WTC11 (cell line): ENCODE measurements at regions not wholly inside any gene's neighbourhood (a gene's known extent, or its start where the extent isn't known, plus 50 kb on each side); places are given as distances from the start of the nearest gene placed in this dataset.

Experiments used
- ATAC-seq: fragments of 200-7000 bp; cut with Tn5 transposase; 2 replicates; pipeline ENCODE4 v1.10.0; 2021; ENCODE audit warnings: mild to moderate bottlenecking, moderate library complexity
- CTCF ChIA-PET: fragments of 300-600 bp; sonication (Branson Sonifier 250); formaldehyde crosslinking; loops from one replicate; lab custom pipeline; 2021; ENCODE audit warnings: antibody characterized with exemption; lab: Charles Lee
- POLR2A ChIA-PET: fragments of 350-600 bp; sonication (Branson Sonifier 250); formaldehyde crosslinking; loops from one replicate; lab custom pipeline; 2021; ENCODE audit warnings: antibody characterized with exemption; lab: Charles Lee
- DNase-seq: peaks from one replicate; pipeline ENCODE4 v3.0.0; 2021; ENCODE audit warnings: low spot score
- H3K27ac Mint-ChIP-seq: 2 replicates; pipeline ENCODE4 v1.8.0; 2021; ENCODE audit warnings: mixed read lengths
- H3K27me3 Mint-ChIP-seq: 2 replicates; pipeline ENCODE4 v1.8.0; 2021; ENCODE audit warnings: low read depth, mild to moderate bottlenecking, moderate library complexity, mixed read lengths
- H3K36me3 Mint-ChIP-seq: 2 replicates; pipeline ENCODE4 v1.8.0; 2021; ENCODE audit warnings: mixed read lengths
- H3K4me1 Mint-ChIP-seq: 2 replicates; pipeline ENCODE4 v1.8.0; 2022; ENCODE audit warnings: mixed read lengths
- H3K4me3 Mint-ChIP-seq: 2 replicates; pipeline ENCODE4 v1.8.0; 2021; ENCODE audit warnings: mild to moderate bottlenecking, moderate library complexity, mixed read lengths
- H3K9me3 Mint-ChIP-seq: 2 replicates; pipeline ENCODE4 v1.8.0; 2021; ENCODE audit warnings: mixed read lengths
- CBFB ChIP-seq: sonication (generic); formaldehyde crosslinking; IDR thresholded peaks from 2 replicates; pipeline ENCODE4 v1.8.1; 2022; ENCODE audit warnings: mild to moderate bottlenecking, low read depth, missing genetic modification reagents
- CREB1 ChIP-seq: sonication (generic); formaldehyde crosslinking; IDR thresholded peaks from 2 replicates; pipeline ENCODE4 v1.8.0; 2023; ENCODE audit warnings: mild to moderate bottlenecking, missing genetic modification reagents
- ESRRA ChIP-seq: sonication (generic); formaldehyde crosslinking; IDR thresholded peaks from 2 replicates; pipeline ENCODE4 v1.8.1; 2022; ENCODE audit warnings: mild to moderate bottlenecking, missing genetic modification reagents, borderline replicate concordance
- HMGA2 ChIP-seq: fragments of 250-450 bp; sonication (Bioruptor Pico); IDR thresholded peaks from 2 replicates; pipeline ENCODE4 v1.4.0; 2021; ENCODE audit warnings: mild to moderate bottlenecking, moderate library complexity
- IRF2 ChIP-seq: sonication (generic); formaldehyde crosslinking; IDR thresholded peaks from 2 replicates; pipeline ENCODE4 v1.8.0; 2022; ENCODE audit warnings: low read depth, missing genetic modification reagents, borderline replicate concordance
- MXD4 ChIP-seq: fragments of 250-450 bp; sonication (Bioruptor Pico); IDR thresholded peaks from 2 replicates; pipeline ENCODE4 v1.8.0; 2021; ENCODE audit warnings: mild to moderate bottlenecking, moderate library complexity, borderline replicate concordance
- SMAD3 ChIP-seq: sonication (generic); formaldehyde crosslinking; IDR thresholded peaks from 2 replicates; pipeline ENCODE4 v1.8.0; 2022; ENCODE audit warnings: missing genetic modification reagents, mild to moderate bottlenecking, borderline replicate concordance
- SOX15 ChIP-seq: fragments of 250-450 bp; sonication (Bioruptor Pico); IDR thresholded peaks from 2 replicates; pipeline ENCODE4 v1.9.0; 2021; ENCODE audit warnings: mild to moderate bottlenecking
- TEAD4 ChIP-seq: sonication (generic); formaldehyde crosslinking; IDR thresholded peaks from 2 replicates; pipeline ENCODE4 v1.8.0; 2022; ENCODE audit warnings: mild to moderate bottlenecking, missing genetic modification reagents
- ZNF121 ChIP-seq: sonication (generic); formaldehyde crosslinking; IDR thresholded peaks from 2 replicates; pipeline ENCODE4 v1.8.0; 2023; ENCODE audit warnings: missing genetic modification reagents
- ZNF138 ChIP-seq: sonication (generic); formaldehyde crosslinking; conservative IDR thresholded peaks from 2 replicates; pipeline ENCODE4 v1.8.1; 2022; ENCODE audit warnings: mild to moderate bottlenecking, moderate library complexity, missing genetic modification reagents
- ZNF219 ChIP-seq: sonication (generic); formaldehyde crosslinking; IDR thresholded peaks from 2 replicates; pipeline ENCODE4 v1.8.0; 2023; ENCODE audit warnings: missing genetic modification reagents, mild to moderate bottlenecking, borderline replicate concordance
- ZNF671 ChIP-seq: fragments of 250-450 bp; sonication (Bioruptor Pico); IDR thresholded peaks from 2 replicates; pipeline ENCODE4 v1.8.0; 2021; ENCODE audit warnings: mild to moderate bottlenecking
- TF ChIP-seq, protein P1 (sequence below): sonication (generic); formaldehyde crosslinking; IDR thresholded peaks from 2 replicates; pipeline ENCODE4 v1.8.1; 2023; ENCODE audit warnings: mild to moderate bottlenecking, missing genetic modification reagents
- TF ChIP-seq, protein P2 (sequence below): fragments of 250-450 bp; sonication (Bioruptor Pico); IDR thresholded peaks from 2 replicates; pipeline ENCODE4 v1.8.0; 2021; ENCODE audit warnings: mild to moderate bottlenecking
- TF ChIP-seq, protein P3 (sequence below): sonication (generic); formaldehyde crosslinking; conservative IDR thresholded peaks from 2 replicates; pipeline ENCODE4 v1.8.1; 2023; ENCODE audit warnings: mild to moderate bottlenecking, low read depth, missing genetic modification reagents, moderate library complexity
- TF ChIP-seq, protein P4 (sequence below): sonication (generic); formaldehyde crosslinking; IDR thresholded peaks from 2 replicates; pipeline ENCODE4 v1.8.0; 2022; ENCODE audit warnings: mild to moderate bottlenecking, missing genetic modification reagents
- TF ChIP-seq, protein P5 (sequence below): fragments of 250-450 bp; sonication (Bioruptor Pico); IDR thresholded peaks from 2 replicates; pipeline ENCODE4 v2.1.2; 2022; ENCODE audit warnings: mild to moderate bottlenecking, moderate library complexity
- TF ChIP-seq, protein P6 (sequence below): sonication (generic); formaldehyde crosslinking; IDR thresholded peaks from 2 replicates; pipeline ENCODE4 v1.8.1; 2023; ENCODE audit warnings: mild to moderate bottlenecking, missing genetic modification reagents, borderline replicate concordance

DNA sequence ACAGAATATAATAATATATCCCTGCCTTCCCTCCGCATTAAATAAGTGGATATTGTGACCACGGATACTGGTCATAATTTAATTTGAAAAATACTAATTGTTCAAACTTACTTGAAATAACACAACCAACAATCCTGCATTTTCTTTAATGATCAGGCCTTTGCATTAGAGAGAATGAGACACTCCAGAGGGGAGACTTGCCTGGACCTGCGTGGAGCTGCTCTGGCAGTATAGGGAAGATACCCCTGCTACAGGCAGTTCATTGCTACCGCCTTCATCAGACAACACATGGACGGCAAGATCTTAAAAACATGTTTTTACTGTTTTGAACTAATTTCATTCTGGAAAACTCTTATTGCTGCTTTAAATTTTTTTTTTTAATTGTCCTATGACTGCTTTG lies 211.0 kb upstream of the FAR2 start:
- POLR2A ChIA-PET: no interaction called here

DNA sequence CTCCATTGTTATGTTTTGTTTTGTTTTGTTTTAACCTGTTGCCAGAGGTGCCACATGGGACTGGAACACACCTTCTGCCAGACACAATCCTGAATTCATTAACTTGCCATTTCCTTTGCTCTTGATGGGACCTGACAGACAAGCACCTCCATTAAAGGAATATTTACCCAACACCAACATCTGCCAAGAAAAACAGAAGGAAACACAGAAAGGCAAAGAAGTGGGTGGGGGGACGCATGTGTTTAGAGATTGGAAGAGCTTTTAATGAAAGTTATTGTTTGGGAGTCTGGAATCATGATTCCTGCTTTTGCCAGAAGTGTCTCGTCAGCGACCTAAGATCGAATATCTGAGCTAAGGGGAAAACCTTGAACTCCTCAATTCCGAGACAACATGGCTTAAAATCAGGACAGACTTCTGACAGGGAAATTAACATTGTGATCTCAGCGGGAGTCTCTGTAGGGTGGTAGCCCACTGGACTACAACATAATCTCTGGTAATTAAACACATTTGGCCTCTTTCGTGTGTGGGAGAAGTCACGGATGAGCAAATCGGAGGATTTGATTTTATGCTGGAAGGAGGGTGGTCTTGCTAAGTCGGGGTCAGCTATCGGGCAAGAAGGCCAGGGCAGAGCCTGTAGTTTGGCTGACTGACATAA lies 210.4 kb upstream of the FAR2 start:
- no peak for TF ChIP-seq IRF2 (CRISPR knock-in tag)
- no peak for TF ChIP-seq ESRRA (CRISPR knock-in tag)
- TF ChIP-seq, all 79 proteins: peak for 0
- Mint-ChIP-seq H3K36me3 (no peaks in the 10 kb centered on the region), H3K27ac (peak overlapping the region; percentile 42; the same call in 1 of the 2 replicates), H3K9me3 (no peaks in the 10 kb centered on the region), H3K4me1 (peaks cover 17% of the 10 kb centered on the region), H3K4me3 (no peak overlapping the region), H3K27me3 (no peaks in the 10 kb centered on the region)
- ATAC-seq (no peak), DNase-seq (no peak)
- ChIA-PET CTCF (no interaction called here), POLR2A (no interaction called here)

More for the DNA sequence above, 211.0 kb upstream of the FAR2 start:
- Mint-ChIP-seq H3K36me3 (no peaks in the 10 kb centered on the region), H3K9me3 (no peaks in the 10 kb centered on the region), H3K27me3 (no peaks in the 10 kb centered on the region), H3K4me3 (no peak overlapping the region), H3K4me1 (peaks cover 17% of the 10 kb centered on the region), H3K27ac (0 out of 2 replicates have a peak overlapping the region, but pooled peaks have one; percentile 6)
- CTCF ChIA-PET: no interaction called here
- DNase-seq (no peak), ATAC-seq (0 out of 2 replicates have a peak, but pooled peaks have one; percentile 22)
- TF ChIP-seq, protein P1, sequence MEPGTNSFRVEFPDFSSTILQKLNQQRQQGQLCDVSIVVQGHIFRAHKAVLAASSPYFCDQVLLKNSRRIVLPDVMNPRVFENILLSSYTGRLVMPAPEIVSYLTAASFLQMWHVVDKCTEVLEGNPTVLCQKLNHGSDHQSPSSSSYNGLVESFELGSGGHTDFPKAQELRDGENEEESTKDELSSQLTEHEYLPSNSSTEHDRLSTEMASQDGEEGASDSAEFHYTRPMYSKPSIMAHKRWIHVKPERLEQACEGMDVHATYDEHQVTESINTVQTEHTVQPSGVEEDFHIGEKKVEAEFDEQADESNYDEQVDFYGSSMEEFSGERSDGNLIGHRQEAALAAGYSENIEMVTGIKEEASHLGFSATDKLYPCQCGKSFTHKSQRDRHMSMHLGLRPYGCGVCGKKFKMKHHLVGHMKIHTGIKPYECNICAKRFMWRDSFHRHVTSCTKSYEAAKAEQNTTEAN (CRISPR knock-in tag): no peak
- no peak for TF ChIP-seq IRF2 (CRISPR knock-in tag)
- TF ChIP-seq, protein P2, sequence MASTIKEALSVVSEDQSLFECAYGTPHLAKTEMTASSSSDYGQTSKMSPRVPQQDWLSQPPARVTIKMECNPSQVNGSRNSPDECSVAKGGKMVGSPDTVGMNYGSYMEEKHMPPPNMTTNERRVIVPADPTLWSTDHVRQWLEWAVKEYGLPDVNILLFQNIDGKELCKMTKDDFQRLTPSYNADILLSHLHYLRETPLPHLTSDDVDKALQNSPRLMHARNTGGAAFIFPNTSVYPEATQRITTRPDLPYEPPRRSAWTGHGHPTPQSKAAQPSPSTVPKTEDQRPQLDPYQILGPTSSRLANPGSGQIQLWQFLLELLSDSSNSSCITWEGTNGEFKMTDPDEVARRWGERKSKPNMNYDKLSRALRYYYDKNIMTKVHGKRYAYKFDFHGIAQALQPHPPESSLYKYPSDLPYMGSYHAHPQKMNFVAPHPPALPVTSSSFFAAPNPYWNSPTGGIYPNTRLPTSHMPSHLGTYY (CRISPR knock-in tag): no peak
- TF ChIP-seq SOX15 (CRISPR knock-in tag): no peak
- TF ChIP-seq ZNF219 (CRISPR knock-in tag): no peak
- no peak for TF ChIP-seq CREB1
- TF ChIP-seq CBFB (CRISPR knock-in tag): no peak
- TF ChIP-seq, protein P3, sequence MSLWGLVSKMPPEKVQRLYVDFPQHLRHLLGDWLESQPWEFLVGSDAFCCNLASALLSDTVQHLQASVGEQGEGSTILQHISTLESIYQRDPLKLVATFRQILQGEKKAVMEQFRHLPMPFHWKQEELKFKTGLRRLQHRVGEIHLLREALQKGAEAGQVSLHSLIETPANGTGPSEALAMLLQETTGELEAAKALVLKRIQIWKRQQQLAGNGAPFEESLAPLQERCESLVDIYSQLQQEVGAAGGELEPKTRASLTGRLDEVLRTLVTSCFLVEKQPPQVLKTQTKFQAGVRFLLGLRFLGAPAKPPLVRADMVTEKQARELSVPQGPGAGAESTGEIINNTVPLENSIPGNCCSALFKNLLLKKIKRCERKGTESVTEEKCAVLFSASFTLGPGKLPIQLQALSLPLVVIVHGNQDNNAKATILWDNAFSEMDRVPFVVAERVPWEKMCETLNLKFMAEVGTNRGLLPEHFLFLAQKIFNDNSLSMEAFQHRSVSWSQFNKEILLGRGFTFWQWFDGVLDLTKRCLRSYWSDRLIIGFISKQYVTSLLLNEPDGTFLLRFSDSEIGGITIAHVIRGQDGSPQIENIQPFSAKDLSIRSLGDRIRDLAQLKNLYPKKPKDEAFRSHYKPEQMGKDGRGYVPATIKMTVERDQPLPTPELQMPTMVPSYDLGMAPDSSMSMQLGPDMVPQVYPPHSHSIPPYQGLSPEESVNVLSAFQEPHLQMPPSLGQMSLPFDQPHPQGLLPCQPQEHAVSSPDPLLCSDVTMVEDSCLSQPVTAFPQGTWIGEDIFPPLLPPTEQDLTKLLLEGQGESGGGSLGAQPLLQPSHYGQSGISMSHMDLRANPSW (CRISPR knock-in tag): no peak

DNA sequence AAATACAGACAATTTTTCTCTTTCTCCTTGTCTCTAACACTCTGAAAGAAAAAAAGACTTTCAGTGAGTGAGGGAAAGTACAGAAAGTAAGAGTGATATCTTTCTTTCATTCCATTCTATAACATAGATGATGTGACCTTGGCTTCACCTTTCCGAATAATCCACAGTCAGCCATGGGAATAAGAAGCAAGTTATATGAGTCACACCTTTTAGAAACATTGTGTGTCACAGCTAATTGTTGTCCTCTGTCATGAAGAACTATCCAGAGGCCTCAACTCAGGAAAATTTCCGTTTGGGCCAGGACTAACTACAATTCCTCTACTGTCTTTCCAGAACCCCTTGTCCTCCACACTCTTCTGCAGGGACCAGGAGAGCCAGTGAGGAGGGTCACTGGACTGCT lies 209.7 kb upstream of the FAR2 start:
- CTCF ChIA-PET: no interaction called here
- TF ChIP-seq, protein P4, sequence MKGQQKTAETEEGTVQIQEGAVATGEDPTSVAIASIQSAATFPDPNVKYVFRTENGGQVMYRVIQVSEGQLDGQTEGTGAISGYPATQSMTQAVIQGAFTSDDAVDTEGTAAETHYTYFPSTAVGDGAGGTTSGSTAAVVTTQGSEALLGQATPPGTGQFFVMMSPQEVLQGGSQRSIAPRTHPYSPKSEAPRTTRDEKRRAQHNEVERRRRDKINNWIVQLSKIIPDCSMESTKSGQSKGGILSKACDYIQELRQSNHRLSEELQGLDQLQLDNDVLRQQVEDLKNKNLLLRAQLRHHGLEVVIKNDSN (CRISPR knock-in tag): no peak
- TF ChIP-seq HMGA2 (CRISPR knock-in tag): no peak
- TF ChIP-seq SMAD3 (CRISPR knock-in tag): no peak
- no peak for TF ChIP-seq IRF2 (CRISPR knock-in tag)
- no peak for TF ChIP-seq TEAD4
- TF ChIP-seq, protein P5, sequence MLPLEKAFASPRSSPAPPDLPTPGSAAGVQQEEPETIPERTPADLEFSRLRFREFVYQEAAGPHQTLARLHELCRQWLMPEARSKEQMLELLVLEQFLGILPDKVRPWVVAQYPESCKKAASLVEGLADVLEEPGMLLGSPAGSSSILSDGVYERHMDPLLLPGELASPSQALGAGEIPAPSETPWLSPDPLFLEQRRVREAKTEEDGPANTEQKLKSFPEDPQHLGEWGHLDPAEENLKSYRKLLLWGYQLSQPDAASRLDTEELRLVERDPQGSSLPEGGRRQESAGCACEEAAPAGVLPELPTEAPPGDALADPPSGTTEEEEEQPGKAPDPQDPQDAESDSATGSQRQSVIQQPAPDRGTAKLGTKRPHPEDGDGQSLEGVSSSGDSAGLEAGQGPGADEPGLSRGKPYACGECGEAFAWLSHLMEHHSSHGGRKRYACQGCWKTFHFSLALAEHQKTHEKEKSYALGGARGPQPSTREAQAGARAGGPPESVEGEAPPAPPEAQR (CRISPR knock-in tag): no peak
- no peak for TF ChIP-seq MXD4 (CRISPR knock-in tag)
- TF ChIP-seq, protein P6, sequence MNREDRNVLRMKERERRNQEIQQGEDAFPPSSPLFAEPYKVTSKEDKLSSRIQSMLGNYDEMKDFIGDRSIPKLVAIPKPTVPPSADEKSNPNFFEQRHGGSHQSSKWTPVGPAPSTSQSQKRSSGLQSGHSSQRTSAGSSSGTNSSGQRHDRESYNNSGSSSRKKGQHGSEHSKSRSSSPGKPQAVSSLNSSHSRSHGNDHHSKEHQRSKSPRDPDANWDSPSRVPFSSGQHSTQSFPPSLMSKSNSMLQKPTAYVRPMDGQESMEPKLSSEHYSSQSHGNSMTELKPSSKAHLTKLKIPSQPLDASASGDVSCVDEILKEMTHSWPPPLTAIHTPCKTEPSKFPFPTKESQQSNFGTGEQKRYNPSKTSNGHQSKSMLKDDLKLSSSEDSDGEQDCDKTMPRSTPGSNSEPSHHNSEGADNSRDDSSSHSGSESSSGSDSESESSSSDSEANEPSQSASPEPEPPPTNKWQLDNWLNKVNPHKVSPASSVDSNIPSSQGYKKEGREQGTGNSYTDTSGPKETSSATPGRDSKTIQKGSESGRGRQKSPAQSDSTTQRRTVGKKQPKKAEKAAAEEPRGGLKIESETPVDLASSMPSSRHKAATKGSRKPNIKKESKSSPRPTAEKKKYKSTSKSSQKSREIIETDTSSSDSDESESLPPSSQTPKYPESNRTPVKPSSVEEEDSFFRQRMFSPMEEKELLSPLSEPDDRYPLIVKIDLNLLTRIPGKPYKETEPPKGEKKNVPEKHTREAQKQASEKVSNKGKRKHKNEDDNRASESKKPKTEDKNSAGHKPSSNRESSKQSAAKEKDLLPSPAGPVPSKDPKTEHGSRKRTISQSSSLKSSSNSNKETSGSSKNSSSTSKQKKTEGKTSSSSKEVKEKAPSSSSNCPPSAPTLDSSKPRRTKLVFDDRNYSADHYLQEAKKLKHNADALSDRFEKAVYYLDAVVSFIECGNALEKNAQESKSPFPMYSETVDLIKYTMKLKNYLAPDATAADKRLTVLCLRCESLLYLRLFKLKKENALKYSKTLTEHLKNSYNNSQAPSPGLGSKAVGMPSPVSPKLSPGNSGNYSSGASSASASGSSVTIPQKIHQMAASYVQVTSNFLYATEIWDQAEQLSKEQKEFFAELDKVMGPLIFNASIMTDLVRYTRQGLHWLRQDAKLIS (CRISPR knock-in tag): no peak
- no peak for TF ChIP-seq ZNF671
- TF ChIP-seq ZNF138 (CRISPR knock-in tag): no peak
- TF ChIP-seq ZNF121: no peak

More for the DNA sequence above, 209.7 kb upstream of the FAR2 start:
- ATAC-seq (no peak), DNase-seq (no peak)
- Mint-ChIP-seq H3K4me1 (peaks cover 17% of the 10 kb centered on the region), H3K36me3 (no peaks in the 10 kb centered on the region), H3K9me3 (no peaks in the 10 kb centered on the region), H3K27ac (no peak overlapping the region), H3K27me3 (no peaks in the 10 kb centered on the region), H3K4me3 (no peak overlapping the region)
- POLR2A ChIA-PET: no interaction called here
